MV-4-11 (cell line): ENCODE measurements at regions not wholly inside any gene's neighbourhood (a gene's known extent, or its start where the extent isn't known, plus 50 kb on each side); places are given as distances from the start of the nearest gene placed in this dataset.
A peak's percentile ranks its signal among the peaks of the same experiment; 100 is the strongest.

Source experiments
- DNase-seq: peaks from one replicate; lab custom pipeline; 2025; lab: John Stamatoyannopoulos, UW

- DNase-seq, result no peak
Observed at GRCh38 chr9:107210775-107211174, 72.3 kb upstream of the RAD23B start.

GRCh38 chr9:107211284-107211923 is 71.7 kb upstream of the RAD23B start:
- no peak for DNase-seq

GRCh38 chr9:107212613-107213012 is 70.5 kb upstream of the RAD23B start:
- no peak for DNase-seq

- DNase-seq, result no peak
Observed at GRCh38 chr9:107213080-107213479, 70.0 kb upstream of the RAD23B start.

GRCh38 chr9:107213561-107214028 is 69.5 kb upstream of the RAD23B start:
- peak; percentile 87 for DNase-seq

GRCh38 chr9:107214381-107214780 is 68.7 kb upstream of the RAD23B start:
- DNase-seq, result no peak

GRCh38 chr9:107214915-107215314 is 68.2 kb upstream of the RAD23B start:
- DNase-seq, result no peak

GRCh38 chr9:107215381-107215780 is 67.7 kb upstream of the RAD23B start:
- DNase-seq, result no peak

- DNase-seq, result no peak
Observed at GRCh38 chr9:107216329-107216728, 66.8 kb upstream of the RAD23B start.

- DNase-seq, result peak; percentile 57
Observed at GRCh38 chr9:107218829-107219485, 64.1 kb upstream of the RAD23B start.

GRCh38 chr9:107219486-107220077 is 63.5 kb upstream of the RAD23B start:
- DNase-seq, result no peak

- DNase-seq, result no peak
Observed at GRCh38 chr9:107221321-107221720, 61.8 kb upstream of the RAD23B start.

- DNase-seq, result no peak
Observed at GRCh38 chr9:107222020-107222522, 61.0 kb upstream of the RAD23B start.

GRCh38 chr9:107223381-107223780 is 59.7 kb upstream of the RAD23B start:
- DNase-seq, result no peak

- DNase-seq, result no peak
Observed at GRCh38 chr9:107224252-107224651, 58.8 kb upstream of the RAD23B start.

GRCh38 chr9:107226421-107226820 is 56.7 kb upstream of the RAD23B start:
- peak; percentile 19 for DNase-seq

GRCh38 chr9:107227774-107228173 is 55.3 kb upstream of the RAD23B start:
- no peak for DNase-seq

- DNase-seq, result no peak
Observed at GRCh38 chr9:107228496-107229039, 54.5 kb upstream of the RAD23B start.

GRCh38 chr9:107229241-107229741 is 53.8 kb upstream of the RAD23B start:
- no peak for DNase-seq
